HG03135 (cell line): ENCODE measurements at regions not wholly inside any gene's neighbourhood (a gene's known extent, or its start where the extent isn't known, plus 50 kb on each side); places are given as distances from the start of the nearest gene placed in this dataset.
"Not testable (repeated sequence)": the region's sequence is repeated elsewhere in the genome, so short reads cannot be mapped to it uniquely, and the experiment has no call there.

Source experiments
- ATAC-seq: cut with Tn5 transposase; IDR thresholded peaks from one replicate; pipeline ENCODE4 v1.9.1; 2021; ENCODE audit warnings: mild to moderate bottlenecking, moderate library complexity; ENCODE audit not compliant: unreplicated experiment

DNA sequence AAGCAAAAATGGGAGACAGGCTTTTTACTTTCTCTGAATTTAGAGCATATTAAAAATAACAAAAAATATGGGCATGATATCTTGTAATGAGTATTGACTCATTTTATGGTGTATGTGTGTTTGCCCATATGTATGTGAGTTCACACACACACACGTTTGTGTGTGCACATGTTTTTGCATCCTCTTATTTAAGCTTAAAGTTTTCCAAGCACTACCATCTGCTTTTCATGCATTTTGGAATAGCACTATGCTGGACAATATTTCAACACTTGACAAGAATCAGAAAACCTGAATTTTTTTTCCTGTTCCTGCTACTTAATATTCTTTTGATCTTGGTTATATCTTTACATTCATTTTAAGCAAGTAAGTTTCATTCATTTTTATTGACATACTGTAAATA lies 872.7 kb downstream of the OTOL1 start:
- no peak for ATAC-seq

- ATAC-seq = no peak
These were observed 873.5 kb downstream of the OTOL1 start for GRCh38 chr3:162370141-162370540.

GRCh38 chr3:162376761-162377160 lies 880.2 kb downstream of the OTOL1 start:
- ATAC-seq = no peak

DNA sequence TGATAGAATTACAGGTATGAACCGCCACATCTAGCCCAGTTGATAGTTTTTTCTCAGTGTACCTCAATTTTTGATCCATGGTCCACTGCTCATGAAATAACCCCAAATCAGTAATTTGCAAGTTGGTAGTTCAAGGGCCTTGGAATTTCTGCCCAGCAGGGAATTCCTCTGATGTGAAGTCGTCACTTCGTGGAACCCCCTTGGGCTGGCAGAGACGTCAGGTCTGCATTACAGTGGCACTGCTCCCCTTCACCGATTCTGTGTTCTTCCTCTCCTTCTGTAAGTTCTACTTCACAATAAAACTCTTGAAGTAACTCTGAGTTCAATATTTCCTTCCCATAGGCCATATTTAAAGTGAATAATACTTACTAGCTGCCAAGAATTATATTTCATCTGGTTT lies 881.0 kb downstream of the OTOL1 start:
- ATAC-seq = no peak

GRCh38 chr3:162385387-162385786 lies 888.8 kb downstream of the OTOL1 start:
- ATAC-seq = no peak

DNA sequence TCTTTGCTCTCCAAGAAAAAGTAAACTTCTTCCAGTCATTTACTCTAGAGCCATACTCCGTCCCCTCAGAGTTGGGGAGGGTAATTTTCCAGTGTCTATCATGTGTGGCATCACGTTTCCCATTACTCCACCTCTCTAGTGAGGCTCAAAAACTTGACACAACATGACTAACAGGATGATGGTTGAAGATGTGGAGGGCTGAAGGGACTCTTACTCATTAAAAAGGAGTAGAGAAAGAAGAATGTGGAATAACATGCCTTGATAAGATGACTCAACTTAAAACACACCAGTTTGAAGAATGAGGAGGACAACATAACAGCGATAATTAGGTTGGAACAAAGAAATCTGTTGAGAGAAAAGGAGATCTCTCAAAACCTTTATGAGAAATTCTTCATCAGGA lies 894.3 kb downstream of the OTOL1 start:
- no peak for ATAC-seq

GRCh38 chr3:162391301-162391700 lies 894.7 kb downstream of the OTOL1 start:
- no peak for ATAC-seq

DNA sequence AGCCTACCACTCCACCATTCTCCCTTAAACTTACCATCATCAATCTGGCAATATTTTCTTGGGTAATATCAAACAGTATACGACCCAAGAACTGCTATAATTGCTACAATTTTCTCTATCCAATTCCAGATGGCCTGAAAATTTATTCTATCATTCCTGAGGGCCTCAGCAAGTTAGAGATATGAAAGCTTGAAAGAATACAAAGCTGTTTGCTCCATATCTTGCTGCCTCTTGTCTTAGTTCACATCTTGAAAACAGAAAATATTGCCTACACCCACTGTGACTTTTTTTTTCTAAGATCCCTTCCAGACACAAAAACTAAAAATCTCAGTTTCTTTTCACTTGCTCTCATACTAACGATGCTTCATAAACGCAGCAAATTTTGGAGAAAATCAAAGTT lies 898.9 kb downstream of the OTOL1 start:
- ATAC-seq = no peak

DNA sequence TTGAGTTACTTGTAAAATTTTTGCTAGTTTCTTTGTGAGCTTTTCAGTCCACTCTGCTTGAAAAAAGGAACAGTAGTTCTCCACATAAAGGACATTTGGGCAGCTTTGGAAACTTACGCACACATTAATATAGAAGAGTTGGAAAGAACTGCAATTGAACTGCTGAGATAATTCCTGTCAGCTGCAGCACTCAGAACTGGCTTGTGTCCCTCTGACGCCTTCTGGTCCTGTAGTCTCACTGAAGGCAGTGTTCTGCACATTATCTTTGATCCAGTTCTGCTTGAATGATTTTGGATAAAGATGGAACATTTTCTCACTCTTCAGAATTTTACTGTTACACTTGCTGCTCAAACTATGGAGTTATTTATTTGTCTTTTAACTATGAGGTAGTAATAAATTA lies 901.9 kb downstream of the OTOL1 start:
- ATAC-seq = no peak

DNA sequence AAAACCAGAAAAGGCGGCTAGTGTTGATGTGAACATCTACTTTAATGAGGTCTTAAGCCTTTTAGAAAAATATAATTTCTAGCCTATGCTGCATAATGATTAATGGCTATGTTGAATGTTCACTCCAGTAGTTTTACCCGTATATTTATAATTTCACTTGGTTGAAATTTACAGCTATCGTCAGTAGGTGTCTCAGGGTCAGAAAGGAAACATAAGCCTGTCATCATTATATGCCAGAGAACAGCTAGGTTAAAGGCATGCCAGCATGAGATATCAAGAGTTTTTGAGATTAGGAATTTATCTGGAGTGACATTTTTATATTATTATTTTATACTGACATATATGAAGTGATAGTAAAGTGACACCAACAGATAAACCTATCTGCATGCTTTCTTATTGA lies 904.1 kb downstream of the OTOL1 start:
- ATAC-seq = no peak

DNA sequence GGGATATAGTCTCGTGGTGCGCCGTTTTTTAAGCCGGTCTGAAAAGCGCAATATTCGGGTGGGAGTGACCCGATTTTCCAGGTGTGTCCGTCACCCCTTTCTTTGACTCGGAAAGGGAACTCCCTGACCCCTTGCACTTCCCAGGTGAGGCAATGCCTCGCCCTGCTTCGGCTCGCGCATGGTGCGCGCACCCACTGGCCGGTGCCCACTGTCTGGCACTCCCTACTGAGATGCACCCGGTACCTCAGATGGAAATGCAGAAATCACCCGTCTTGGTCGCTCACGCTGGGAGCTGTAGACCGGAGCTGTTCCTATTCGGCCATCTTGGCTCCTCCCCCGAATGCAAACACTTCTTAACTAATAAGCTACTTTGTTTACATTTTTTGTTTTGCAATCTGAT lies 914.9 kb downstream of the OTOL1 start:
- not testable (repeated sequence) for ATAC-seq

DNA sequence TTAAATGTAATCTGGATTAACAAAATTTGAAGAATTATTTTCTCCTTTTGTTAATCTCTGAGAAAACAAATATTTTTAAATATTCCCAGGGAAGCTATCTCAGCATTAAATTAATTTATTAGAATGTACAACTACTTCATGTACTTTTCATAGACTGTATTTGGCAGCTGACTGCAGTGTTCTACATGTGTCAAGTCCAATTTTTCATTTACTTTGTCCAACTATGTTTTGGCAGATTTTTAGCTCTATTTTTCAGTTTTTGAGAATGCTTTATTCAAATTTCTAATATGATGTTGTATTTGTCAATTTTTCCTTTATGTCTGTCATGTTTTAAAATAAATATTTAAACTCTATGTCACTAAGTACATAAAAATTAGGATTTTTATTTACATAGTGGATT lies 925.1 kb downstream of the OTOL1 start:
- no peak for ATAC-seq

DNA sequence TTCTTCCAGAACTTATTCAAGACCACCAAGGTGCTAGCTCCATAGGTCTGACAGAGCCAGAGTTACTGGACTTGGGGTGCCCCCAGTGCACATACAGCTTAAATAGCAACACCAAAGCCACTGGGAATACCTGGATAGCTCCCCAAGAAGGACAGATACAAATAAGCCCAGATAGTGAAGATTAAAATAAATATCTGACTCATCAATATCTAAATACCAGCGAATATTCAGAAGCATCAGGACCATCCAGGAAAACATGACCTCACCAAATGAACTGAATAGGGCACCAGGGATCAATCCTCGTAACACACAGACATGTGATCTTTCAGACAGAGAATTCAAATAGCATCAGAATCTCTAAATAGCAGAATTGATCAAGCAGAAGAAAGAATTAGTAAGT lies 931.6 kb downstream of the OTOL1 start:
- no peak for ATAC-seq

- ATAC-seq = no peak
These were observed 939.1 kb downstream of the OTOL1 start for GRCh38 chr3:162435750-162436149.

DNA sequence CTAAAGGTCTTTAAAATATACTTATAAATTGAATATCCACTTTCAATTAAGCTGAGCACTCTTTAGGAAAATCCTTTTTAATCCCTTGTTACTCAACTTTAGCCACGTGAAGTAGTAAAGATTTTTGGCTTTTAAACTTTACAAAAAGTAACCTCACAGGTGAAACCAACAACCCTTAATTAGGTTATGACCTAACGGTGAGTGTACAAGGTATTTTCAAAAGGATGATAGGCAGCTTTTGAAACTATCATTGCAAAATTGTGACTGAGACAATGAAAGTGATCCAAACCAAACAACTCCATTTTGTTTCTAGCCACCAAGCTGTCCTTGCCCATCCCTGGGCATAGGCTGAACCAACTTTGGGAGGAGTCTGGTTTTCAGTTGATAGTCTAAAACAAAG lies 940.2 kb downstream of the OTOL1 start:
- ATAC-seq = no peak

DNA sequence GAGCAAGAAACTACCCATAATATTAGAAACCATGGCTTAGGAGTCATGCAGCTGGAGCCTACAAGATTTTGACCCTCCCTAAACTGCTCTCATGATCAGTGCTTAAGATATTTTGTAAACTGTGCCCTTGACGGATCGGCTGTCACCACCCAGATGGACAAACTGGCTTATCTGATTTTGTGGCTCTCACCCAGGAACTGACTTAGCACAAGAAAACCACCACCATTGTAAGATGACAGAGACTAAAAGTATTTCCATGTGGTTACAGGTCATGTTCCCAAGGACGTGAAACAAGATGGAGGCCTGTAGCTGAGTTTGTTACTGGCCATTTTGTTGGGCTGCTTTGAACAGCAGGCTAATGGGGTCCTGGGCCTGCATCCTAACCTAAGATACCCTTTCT lies 940.9 kb downstream of the OTOL1 start:
- ATAC-seq = no peak

DNA sequence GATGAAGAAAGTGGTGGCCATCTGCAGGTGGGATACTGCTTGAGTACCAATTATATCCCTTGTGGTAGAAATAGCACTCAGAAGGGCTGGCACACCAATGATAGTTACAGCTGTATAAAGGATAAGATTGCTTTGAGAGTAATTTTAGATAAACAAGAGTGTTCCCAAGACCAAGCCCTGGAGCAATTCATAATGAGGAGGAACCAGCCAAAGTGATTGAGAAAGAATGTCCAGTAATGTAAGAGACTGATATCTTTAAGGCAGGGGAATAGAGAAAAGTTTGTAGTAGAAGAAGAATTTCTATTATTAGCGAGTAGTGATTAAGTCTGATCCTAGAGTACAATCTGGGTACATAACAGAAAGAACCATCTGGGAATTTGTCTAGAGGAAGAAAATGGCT lies 945.1 kb downstream of the OTOL1 start:
- no peak for ATAC-seq

DNA sequence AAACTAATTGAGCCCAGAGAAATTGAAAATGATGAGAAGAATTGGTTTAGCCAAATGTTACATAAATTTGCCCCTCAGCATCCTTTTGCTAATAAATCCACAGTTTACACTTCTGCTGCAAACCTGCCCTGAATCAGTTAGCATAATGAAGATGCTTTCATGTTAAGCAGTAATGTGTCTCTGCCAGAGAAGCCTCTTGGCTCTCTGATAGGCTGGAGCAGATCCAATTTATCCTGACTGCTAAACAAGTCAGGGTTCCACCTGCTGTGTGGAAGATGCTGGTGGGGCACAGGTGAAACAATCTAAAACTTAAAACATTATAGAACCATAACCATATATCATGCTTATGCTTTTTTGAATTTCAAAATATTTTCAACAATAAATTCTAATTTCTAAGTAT lies 946.8 kb downstream of the OTOL1 start:
- no peak for ATAC-seq

DNA sequence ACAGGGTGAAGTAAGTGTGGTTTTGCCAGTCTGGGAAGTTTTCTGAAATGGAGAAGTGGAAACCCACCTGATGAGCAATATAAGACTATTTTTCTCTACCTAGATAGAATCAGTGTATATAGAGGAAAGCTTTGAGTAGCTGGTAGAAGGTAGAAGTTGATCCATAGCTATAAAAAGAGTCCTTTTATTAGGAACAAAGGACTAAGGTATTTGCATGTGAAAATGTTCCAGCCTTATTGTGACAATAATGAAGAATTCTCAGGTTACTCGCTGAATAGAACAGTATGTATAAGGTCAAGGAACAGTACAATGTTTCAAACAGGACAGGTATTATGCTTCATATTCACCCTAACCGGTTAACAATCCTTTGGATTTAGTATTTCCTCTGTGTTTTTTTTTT lies 972.2 kb downstream of the OTOL1 start:
- ATAC-seq = no peak

DNA sequence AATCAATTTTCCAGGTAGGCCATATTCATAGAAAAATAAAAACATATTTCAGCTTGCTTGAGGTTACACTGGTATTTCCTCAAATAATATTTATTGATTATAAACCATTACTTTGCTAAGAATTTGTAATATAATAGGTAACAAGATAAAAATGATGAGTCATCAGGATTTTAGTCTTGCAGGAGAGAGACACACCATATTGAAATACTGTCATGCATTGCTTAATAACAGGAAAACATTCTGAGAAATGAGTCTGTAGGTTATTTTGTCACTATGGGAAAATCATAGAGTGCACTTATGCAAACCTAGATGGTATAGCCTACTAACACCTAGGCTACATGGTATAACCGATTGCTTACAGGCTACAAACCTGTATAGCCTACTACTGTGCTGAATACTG lies 990.5 kb downstream of the OTOL1 start:
- ATAC-seq = no peak

DNA sequence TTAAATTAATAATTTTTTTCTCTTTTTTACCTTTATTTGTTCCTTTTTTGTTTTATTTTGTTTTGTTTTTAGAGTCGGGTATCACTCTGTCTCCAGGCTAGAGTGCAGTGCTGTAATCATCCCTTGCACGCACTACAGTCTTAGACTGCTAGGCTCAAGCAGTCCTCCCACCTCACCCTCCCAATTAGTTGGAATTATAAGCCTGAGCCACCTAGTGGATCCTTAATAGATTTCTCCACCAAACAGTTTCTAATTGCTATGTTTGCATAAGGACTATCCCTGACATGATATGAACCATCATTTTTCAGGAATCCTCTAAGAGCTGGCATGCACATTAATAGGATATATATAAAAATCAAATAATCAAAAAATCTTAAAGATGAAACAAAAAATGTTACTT lies 993.2 kb downstream of the OTOL1 start:
- ATAC-seq = no peak

DNA sequence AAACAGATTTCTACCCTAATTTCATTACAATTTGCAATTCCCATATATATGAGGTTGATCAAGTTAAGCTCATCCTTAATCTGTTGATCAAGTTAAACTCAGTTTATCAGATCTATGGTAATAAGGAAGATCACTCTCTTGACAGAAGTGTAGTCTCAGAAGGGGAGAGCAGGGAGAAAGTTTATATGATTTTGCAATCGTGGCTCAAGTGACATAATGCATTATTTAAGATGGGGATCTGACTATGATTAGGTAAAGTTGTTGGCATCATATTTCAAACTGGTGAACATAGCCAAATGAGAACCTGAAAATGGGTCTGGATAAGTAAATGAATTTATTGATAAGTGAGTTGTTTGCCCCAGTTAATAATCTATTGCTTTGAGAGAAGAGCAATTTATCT lies 995.3 kb downstream of the OTOL1 start:
- ATAC-seq = no peak

DNA sequence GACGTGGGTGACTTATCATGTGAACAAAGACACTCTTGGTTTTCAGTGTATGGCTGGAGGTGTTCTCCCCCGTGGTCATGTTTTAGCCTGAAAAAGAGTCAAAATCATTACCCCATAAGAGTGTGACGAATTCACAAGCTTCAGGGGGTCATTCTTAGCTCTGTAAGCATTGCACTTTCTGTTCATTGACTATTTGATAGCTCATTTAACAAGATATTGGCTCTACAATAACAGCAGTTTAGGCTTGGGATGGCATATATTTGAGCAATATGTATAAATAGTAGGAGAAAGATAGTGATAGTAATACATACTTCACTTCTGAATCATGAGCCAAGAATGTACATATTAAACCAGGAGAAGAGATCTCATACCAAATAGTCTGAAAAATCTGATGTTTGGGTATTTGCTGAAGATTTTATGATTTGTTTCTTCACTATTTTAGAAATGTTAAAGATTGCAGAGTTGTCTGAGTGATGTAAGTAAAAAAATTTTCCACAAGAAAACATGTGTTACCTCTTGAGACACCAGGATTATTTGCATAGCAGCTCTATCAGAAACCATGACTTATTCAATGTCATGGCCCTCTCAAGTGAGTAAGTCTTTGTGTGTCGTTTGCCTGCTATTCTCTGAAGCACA lies 996.0 kb downstream of the OTOL1 start:
- ATAC-seq = no peak

GRCh38 chr3:162498626-162499025 lies 1002.0 kb downstream of the OTOL1 start:
- ATAC-seq = no peak
